SK-N-SH treated with all-trans-retinoic acid at 6 μM for 48 hours (cell line): ENCODE measurements at regions not wholly inside any gene's neighbourhood (a gene's known extent, or its start where the extent isn't known, plus 50 kb on each side); places are given as distances from the start of the nearest gene placed in this dataset.

ENCODE experiments used
- ARNTL ChIP-seq: fragments of 450-650 bp; formaldehyde crosslinking; IDR thresholded peaks from 2 replicates; pipeline ENCODE4 v1.5.0; 2020; ENCODE audit warnings: low read depth, mild to moderate bottlenecking, moderate library complexity, borderline replicate concordance
- CSDC2 ChIP-seq: fragments of 250-450 bp; sonication (Bioruptor Pico); IDR thresholded peaks from 2 replicates; pipeline ENCODE4 v1.5.0; 2020; ENCODE audit warnings: mild to moderate bottlenecking, moderate library complexity
- ESRRG ChIP-seq: fragments of 250-450 bp; sonication (Bioruptor Pico); IDR thresholded peaks from 2 replicates; pipeline ENCODE4 v1.6.1; 2021; ENCODE audit warnings: mild to moderate bottlenecking
- GLIS3 ChIP-seq: fragments of 250-450 bp; sonication (Bioruptor Pico); IDR thresholded peaks from 2 replicates; pipeline ENCODE4 v1.5.0; 2020; ENCODE audit warnings: mild to moderate bottlenecking, moderate library complexity
- ISL1 ChIP-seq: fragments of 250-450 bp; sonication (Bioruptor Pico); IDR thresholded peaks from 2 replicates; pipeline ENCODE4 v2.1.2; 2022; ENCODE audit warnings: mild to moderate bottlenecking, moderate library complexity
- ZC3H10 ChIP-seq: fragments of 250-450 bp; sonication (Bioruptor Pico); IDR thresholded peaks from 2 replicates; pipeline ENCODE4 v1.5.1; 2021; ENCODE audit warnings: mild to moderate bottlenecking, moderate library complexity
- ZFP3 ChIP-seq: fragments of 250-450 bp; sonication (Bioruptor Pico); IDR thresholded peaks from 2 replicates; pipeline ENCODE4 v1.5.0; 2020; ENCODE audit warnings: mild to moderate bottlenecking, moderate library complexity
- TF ChIP-seq, protein P1 (sequence below): fragments of 250-450 bp; sonication (Bioruptor Pico); IDR thresholded peaks from 2 replicates; pipeline ENCODE4 v1.5.1; 2020; ENCODE audit warnings: low read depth, mild to moderate bottlenecking, moderate library complexity
- TF ChIP-seq, protein P2 (sequence below): fragments of 250-450 bp; sonication (Bioruptor Pico); IDR thresholded peaks from 2 replicates; pipeline ENCODE4 v1.8.0; 2020; ENCODE audit warnings: mild to moderate bottlenecking, moderate library complexity, borderline replicate concordance
- TF ChIP-seq, protein P3 (sequence below): fragments of 250-450 bp; sonication (Bioruptor Pico); IDR thresholded peaks from 2 replicates; pipeline ENCODE4 v1.5.0; 2020; ENCODE audit warnings: mild to moderate bottlenecking, moderate library complexity

DNA sequence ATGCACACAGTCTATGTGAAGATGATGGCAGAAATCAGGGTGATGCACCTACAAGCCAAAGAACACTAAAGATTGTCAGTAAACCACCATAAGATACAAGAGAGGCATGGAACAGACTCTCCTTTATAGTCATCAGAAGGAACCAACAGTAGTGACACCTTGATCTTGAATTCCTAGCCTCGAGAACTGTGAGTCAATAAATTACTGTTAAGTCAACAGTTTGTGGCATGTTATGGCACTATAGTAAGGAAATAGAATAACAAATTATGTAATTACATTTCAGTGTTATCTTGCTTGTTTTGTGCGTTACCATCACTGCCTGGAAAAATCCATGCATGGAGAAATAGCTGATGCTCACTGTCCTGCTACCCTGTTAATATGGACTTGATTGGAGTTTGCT, 110.2 kb upstream of the LRP1B start:
- TF ChIP-seq, protein P1, sequence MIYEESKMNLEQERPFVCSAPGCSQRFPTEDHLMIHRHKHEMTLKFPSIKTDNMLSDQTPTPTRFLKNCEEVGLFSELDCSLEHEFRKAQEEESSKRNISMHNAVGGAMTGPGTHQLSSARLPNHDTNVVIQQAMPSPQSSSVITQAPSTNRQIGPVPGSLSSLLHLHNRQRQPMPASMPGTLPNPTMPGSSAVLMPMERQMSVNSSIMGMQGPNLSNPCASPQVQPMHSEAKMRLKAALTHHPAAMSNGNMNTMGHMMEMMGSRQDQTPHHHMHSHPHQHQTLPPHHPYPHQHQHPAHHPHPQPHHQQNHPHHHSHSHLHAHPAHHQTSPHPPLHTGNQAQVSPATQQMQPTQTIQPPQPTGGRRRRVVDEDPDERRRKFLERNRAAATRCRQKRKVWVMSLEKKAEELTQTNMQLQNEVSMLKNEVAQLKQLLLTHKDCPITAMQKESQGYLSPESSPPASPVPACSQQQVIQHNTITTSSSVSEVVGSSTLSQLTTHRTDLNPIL = no peak
- TF ChIP-seq ESRRG (CRISPR knock-in tag) = no peak
- TF ChIP-seq CSDC2 (CRISPR knock-in tag) = no peak
- no peak for TF ChIP-seq ARNTL (CRISPR knock-in tag)
- no peak for TF ChIP-seq ZFP3 (CRISPR knock-in tag)
- no peak for TF ChIP-seq GLIS3 (CRISPR knock-in tag)
- TF ChIP-seq, protein P2, sequence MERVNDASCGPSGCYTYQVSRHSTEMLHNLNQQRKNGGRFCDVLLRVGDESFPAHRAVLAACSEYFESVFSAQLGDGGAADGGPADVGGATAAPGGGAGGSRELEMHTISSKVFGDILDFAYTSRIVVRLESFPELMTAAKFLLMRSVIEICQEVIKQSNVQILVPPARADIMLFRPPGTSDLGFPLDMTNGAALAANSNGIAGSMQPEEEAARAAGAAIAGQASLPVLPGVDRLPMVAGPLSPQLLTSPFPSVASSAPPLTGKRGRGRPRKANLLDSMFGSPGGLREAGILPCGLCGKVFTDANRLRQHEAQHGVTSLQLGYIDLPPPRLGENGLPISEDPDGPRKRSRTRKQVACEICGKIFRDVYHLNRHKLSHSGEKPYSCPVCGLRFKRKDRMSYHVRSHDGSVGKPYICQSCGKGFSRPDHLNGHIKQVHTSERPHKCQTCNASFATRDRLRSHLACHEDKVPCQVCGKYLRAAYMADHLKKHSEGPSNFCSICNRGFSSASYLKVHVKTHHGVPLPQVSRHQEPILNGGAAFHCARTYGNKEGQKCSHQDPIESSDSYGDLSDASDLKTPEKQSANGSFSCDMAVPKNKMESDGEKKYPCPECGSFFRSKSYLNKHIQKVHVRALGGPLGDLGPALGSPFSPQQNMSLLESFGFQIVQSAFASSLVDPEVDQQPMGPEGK (CRISPR knock-in tag) = no peak
- TF ChIP-seq ISL1 (CRISPR knock-in tag) = no peak
- TF ChIP-seq, protein P3, sequence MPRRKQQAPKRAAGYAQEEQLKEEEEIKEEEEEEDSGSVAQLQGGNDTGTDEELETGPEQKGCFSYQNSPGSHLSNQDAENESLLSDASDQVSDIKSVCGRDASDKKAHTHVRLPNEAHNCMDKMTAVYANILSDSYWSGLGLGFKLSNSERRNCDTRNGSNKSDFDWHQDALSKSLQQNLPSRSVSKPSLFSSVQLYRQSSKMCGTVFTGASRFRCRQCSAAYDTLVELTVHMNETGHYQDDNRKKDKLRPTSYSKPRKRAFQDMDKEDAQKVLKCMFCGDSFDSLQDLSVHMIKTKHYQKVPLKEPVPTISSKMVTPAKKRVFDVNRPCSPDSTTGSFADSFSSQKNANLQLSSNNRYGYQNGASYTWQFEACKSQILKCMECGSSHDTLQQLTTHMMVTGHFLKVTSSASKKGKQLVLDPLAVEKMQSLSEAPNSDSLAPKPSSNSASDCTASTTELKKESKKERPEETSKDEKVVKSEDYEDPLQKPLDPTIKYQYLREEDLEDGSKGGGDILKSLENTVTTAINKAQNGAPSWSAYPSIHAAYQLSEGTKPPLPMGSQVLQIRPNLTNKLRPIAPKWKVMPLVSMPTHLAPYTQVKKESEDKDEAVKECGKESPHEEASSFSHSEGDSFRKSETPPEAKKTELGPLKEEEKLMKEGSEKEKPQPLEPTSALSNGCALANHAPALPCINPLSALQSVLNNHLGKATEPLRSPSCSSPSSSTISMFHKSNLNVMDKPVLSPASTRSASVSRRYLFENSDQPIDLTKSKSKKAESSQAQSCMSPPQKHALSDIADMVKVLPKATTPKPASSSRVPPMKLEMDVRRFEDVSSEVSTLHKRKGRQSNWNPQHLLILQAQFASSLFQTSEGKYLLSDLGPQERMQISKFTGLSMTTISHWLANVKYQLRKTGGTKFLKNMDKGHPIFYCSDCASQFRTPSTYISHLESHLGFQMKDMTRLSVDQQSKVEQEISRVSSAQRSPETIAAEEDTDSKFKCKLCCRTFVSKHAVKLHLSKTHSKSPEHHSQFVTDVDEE = no peak
- TF ChIP-seq ZC3H10 (CRISPR knock-in tag) = no peak
